ENCODE measurements at regions not wholly inside any gene's neighbourhood (a gene's known extent, or its start where the extent isn't known, plus 50 kb on each side); places are given as distances from the start of the nearest gene placed in this dataset.
"Not testable (repeated sequence)": the region's sequence is repeated elsewhere in the genome, so short reads cannot be mapped to it uniquely, and the experiment has no call there.

DNA sequence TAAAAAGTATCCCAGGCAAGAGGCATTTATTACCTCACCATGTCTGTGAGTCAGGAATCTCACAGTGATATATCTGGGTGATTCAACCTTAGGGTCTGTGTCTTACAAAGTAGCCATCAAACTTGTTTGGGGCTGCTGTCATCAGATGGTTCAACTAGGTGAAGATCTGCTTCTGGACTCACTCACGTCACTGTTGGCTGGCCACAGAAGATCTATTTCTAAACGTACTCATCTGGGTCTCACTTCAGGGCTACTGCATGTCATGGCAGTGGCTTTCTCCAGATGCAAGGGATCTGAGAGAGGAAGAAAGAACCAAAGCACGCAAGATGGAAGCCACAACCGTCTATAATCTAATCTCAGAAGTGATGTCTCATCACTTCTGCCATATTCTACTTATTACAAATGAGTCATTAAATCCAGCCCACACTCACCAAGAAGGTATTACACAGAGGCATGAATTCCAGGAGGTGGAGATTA, 267.8 kb upstream of the ANKRD50 start:
- no peaks in the 10 kb centered on the region for H3K27me3 ChIP-seq
- DNase-seq = no peak
- no peaks in the 10 kb centered on the region for H3K9me3 ChIP-seq
- H3K4me1 ChIP-seq = no peaks in the 10 kb centered on the region
- no peak overlapping the region for H3K4me3 ChIP-seq
- H3K27ac ChIP-seq = no peak overlapping the region
- TF ChIP-seq POLR2AphosphoS5 (IDR thresholded peaks at IDR 0.05) (no peak), POLR2A (IDR thresholded peaks at IDR 0.05) (no peak), EP300 (IDR thresholded peaks at IDR 0.05) (no peak)
- TF ChIP-seq, protein P1, sequence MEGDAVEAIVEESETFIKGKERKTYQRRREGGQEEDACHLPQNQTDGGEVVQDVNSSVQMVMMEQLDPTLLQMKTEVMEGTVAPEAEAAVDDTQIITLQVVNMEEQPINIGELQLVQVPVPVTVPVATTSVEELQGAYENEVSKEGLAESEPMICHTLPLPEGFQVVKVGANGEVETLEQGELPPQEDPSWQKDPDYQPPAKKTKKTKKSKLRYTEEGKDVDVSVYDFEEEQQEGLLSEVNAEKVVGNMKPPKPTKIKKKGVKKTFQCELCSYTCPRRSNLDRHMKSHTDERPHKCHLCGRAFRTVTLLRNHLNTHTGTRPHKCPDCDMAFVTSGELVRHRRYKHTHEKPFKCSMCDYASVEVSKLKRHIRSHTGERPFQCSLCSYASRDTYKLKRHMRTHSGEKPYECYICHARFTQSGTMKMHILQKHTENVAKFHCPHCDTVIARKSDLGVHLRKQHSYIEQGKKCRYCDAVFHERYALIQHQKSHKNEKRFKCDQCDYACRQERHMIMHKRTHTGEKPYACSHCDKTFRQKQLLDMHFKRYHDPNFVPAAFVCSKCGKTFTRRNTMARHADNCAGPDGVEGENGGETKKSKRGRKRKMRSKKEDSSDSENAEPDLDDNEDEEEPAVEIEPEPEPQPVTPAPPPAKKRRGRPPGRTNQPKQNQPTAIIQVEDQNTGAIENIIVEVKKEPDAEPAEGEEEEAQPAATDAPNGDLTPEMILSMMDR (IDR thresholded peaks at IDR 0.05) = no peak
- no peaks in the 10 kb centered on the region for H3K36me3 ChIP-seq
- intact Hi-C loops (cut with DNase I; ENCODE audit: low total_unique reads) = no loop called here
- WGBS, 5 donors = 76 to 91% (median 88%) methylated on average over 4 of the region's 4 CpGs

DNA sequence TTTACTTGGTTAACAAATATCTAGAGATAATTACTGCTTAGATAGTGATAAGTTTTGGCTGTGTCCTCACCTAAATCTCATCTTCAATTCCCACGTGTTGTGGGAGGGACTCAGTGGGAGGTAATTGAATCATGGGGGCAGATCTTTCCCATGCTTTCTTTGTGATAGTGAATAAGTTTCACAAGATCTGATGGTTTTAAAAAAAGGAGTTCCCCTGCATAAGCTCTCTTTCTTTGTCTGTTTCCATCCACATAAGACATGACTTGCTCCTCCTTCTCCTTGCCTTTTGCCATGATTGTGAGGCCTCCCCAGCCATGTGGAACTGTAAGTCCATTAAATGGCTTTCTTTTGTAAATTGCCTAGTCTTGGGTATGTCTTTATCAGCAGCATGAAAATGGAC, 266.0 kb upstream of the ANKRD50 start:
- intact Hi-C loops (cut with DNase I; ENCODE audit: low total_unique reads); H3K4me3 ChIP-seq; H3K36me3 ChIP-seq; H3K27me3 ChIP-seq; H3K4me1 ChIP-seq; DNase-seq; H3K27ac ChIP-seq; H3K9me3 ChIP-seq: not testable (repeated sequence)
- 55 to 80% (median 76%) methylated on average over 1 of the region's 1 CpG for WGBS, 5 donors

DNA sequence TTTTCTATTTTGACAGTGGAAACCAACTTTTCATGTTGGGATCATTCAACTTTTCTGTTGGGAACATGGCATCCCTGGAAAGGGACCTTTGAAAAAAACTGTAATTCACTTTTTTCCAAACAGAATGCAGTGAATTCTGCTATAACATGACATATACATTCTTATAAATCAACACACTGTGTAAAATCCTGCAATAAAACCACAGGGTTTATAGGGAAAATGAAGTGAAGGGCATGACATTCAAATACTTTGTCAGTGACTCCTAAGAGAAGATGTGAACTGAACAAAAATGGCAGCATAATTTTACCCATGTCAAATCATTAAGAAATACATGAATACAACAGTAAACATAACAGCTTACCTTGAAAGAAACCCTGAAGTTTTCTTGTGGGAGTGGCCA, 264.5 kb upstream of the ANKRD50 start:
- H3K4me1 ChIP-seq = peaks cover 0 to 8% (median 0%) of the 10 kb centered on the region in 4 donors
- H3K27me3 ChIP-seq = no peaks in the 10 kb centered on the region
- no peak overlapping the region for H3K4me3 ChIP-seq
- no peaks in the 10 kb centered on the region for H3K9me3 ChIP-seq
- no peak overlapping the region for H3K27ac ChIP-seq
- H3K36me3 ChIP-seq = no peaks in the 10 kb centered on the region
- TF ChIP-seq POLR2A (IDR thresholded peaks at IDR 0.05) (no peak), EP300 (IDR thresholded peaks at IDR 0.05) (no peak), POLR2AphosphoS5 (IDR thresholded peaks at IDR 0.05) (no peak)
- TF ChIP-seq, protein P1 (IDR thresholded peaks at IDR 0.05) = no peak
- intact Hi-C loops (cut with DNase I; ENCODE audit: low total_unique reads) = no loop called here
- DNase-seq = no peak

DNA sequence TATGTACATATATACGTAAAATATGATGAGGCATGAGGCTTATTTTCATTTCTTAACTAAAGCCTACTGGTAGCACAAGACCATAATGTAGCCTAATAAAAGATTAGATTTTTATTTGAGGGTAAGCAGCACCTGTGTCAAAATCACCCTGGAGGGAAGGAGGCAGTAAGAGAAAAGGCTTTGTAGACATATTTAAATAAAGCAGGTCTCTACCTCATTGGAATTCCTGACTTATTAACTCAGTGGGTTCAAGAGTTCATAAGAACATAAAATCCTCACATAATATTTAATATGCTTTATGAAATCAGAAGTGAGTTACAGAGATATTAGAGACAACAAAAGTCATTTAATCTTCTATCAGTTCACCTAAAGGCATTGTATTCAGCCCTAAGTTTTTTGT, 261.6 kb upstream of the ANKRD50 start:
- DNase-seq = no peak
- Histone ChIP-seq H3K4me3 (no peak overlapping the region), H3K4me1 (peaks cover 0 to 8% (median 0%) of the 10 kb centered on the region in 4 donors), H3K36me3 (no peaks in the 10 kb centered on the region), H3K27me3 (no peaks in the 10 kb centered on the region), H3K27ac (no peak overlapping the region), H3K9me3 (no peaks in the 10 kb centered on the region)
- 28 to 59% (median 50%) methylated on average over 1 of the region's 1 CpG for WGBS, 5 donors
- TF ChIP-seq EP300 (IDR thresholded peaks at IDR 0.05) (no peak), POLR2A (IDR thresholded peaks at IDR 0.05) (no peak), POLR2AphosphoS5 (IDR thresholded peaks at IDR 0.05) (no peak)
- TF ChIP-seq, protein P1 (IDR thresholded peaks at IDR 0.05) = no peak
- intact Hi-C loops (cut with DNase I; ENCODE audit: low total_unique reads) = no loop called here

DNA sequence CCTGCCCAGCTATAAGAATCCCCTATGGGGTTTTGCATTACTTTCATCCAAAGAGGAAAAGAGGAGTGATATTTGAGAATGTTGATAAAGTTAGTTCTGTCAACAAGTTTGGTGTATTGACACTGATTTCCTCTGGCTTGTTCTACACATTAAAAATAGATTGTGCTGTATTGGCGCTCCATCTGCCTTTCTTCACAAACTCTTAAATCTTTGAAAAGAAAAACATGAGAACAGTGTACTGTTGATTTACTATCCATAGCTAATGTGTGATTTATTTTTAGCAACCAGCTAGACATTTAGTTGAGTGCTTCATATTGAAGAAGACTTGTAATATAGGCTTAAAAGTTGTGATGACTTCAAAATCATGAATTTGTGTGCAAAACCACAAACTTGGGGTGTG, 261.2 kb upstream of the ANKRD50 start:
- H3K27ac ChIP-seq = no peak overlapping the region
- H3K9me3 ChIP-seq = no peaks in the 10 kb centered on the region
- H3K36me3 ChIP-seq = no peaks in the 10 kb centered on the region
- WGBS, 5 donors = 40 to 62% (median 45%) methylated on average over 1 of the region's 1 CpG
- TF ChIP-seq EP300 (IDR thresholded peaks at IDR 0.05) (no peak), POLR2A (IDR thresholded peaks at IDR 0.05) (no peak), POLR2AphosphoS5 (IDR thresholded peaks at IDR 0.05) (no peak)
- TF ChIP-seq, protein P1 (IDR thresholded peaks at IDR 0.05) = no peak
- no peak overlapping the region for H3K4me3 ChIP-seq
- peaks cover 0 to 8% (median 0%) of the 10 kb centered on the region in 4 donors for H3K4me1 ChIP-seq
- intact Hi-C loops (cut with DNase I; ENCODE audit: low total_unique reads) = no loop called here
- no peaks in the 10 kb centered on the region for H3K27me3 ChIP-seq
- no peak for DNase-seq
